CD4-positive, alpha-beta T cell (primary cell): ENCODE measurements at regions not wholly inside any gene's neighbourhood (a gene's known extent, or its start where the extent isn't known, plus 50 kb on each side); places are given as distances from the start of the nearest gene placed in this dataset.

Experiments used
- ATAC-seq: fragments of 200-7000 bp; cut with Tn5 transposase; one replicate; pipeline ENCODE4 v1.10.0; 2022; ENCODE audit warnings: mild to moderate bottlenecking; ENCODE audit not compliant: poor library complexity
- CTCF ChIA-PET: fragments of 350-600 bp; sonication (Branson Sonifier 250); formaldehyde crosslinking; loops from one replicate; lab custom pipeline; 2021; ENCODE audit warnings: antibody characterized with exemption, inconsistent platforms; lab: Charles Lee
- POLR2A ChIA-PET: fragments of 350-600 bp; sonication (Branson Sonifier 250); formaldehyde crosslinking; loops from one replicate; lab custom pipeline; 2021; ENCODE audit warnings: antibody characterized with exemption, inconsistent platforms; lab: Charles Lee
- DNase-seq, 14 experiments: peaks; one replicate each; pipeline ENCODE4 v3.0.0-alpha.2; 2013 to 2020; ENCODE audit warnings: mixed read lengths in 2 of 14
- H3K27ac ChIP-seq, 2 donors: one replicate each; pipeline versions ENCODE4 v1.5.1 to v1.7.0; 2013; ENCODE audit warnings: low read length in 2 of 2, low read depth in 1 of 2, mild to moderate bottlenecking in 1 of 2
- H3K27me3 ChIP-seq, 2 experiments: 1 replicate in 1 of 2; 2 replicates in 1 of 2; pipeline versions ENCODE4 v1.6.1 to v1.7.0; 2013; ENCODE audit warnings: low read length in 2 of 2, control low read depth in 1 of 2, mild to moderate bottlenecking in 1 of 2, moderate library complexity in 1 of 2; ENCODE audit not compliant: insufficient read depth in 2 of 2, control insufficient read depth in 1 of 2
- H3K36me3 ChIP-seq: one replicate; pipeline ENCODE4 v1.6.1; 2013; ENCODE audit warnings: low read length, control low read depth; ENCODE audit not compliant: insufficient read depth
- H3K4me1 ChIP-seq: one replicate; pipeline ENCODE4 v1.6.1; 2013; ENCODE audit warnings: low read length, control low read depth; ENCODE audit not compliant: insufficient read depth
- H3K4me3 ChIP-seq: one replicate; pipeline ENCODE4 v1.5.1; 2013; ENCODE audit warnings: mild to moderate bottlenecking, low read length, moderate library complexity
- H3K9me3 ChIP-seq, 2 experiments: 1 replicate in 1 of 2; 2 replicates in 1 of 2; pipeline versions ENCODE4 v1.6.1 to v1.7.0; 2013; ENCODE audit warnings: low read length in 2 of 2, mild to moderate bottlenecking in 2 of 2, control low read depth in 1 of 2, moderate library complexity in 1 of 2; ENCODE audit not compliant: control insufficient read depth in 1 of 2, insufficient read depth in 1 of 2
- H3K27ac Mint-ChIP-seq: one replicate; pipeline ENCODE4 v1.8.0; 2020; ENCODE audit warnings: mixed read lengths
- H3K27me3 Mint-ChIP-seq: one replicate; pipeline ENCODE4 v1.8.0; 2021; ENCODE audit warnings: mixed read lengths
- H3K36me3 Mint-ChIP-seq: one replicate; pipeline ENCODE4 v1.8.0; 2021; ENCODE audit warnings: low read depth, mixed read lengths
- H3K4me1 Mint-ChIP-seq: one replicate; pipeline ENCODE4 v1.8.0; 2021; ENCODE audit warnings: low read depth, mixed read lengths
- H3K4me3 Mint-ChIP-seq: one replicate; pipeline ENCODE4 v1.8.0; 2020; ENCODE audit warnings: mild to moderate bottlenecking, mixed read lengths
- H3K9me3 Mint-ChIP-seq: one replicate; pipeline ENCODE4 v1.8.0; 2020; ENCODE audit warnings: mixed read lengths
- CTCF ChIP-seq: fragments of 200-600 bp; IDR thresholded peaks from one replicate; pipeline ENCODE4 v1.8.0; 2022; ENCODE audit warnings: antibody characterized with exemption, mild to moderate bottlenecking
- intact Hi-C, 2 experiments: fragments of 100-400 bp; cut with DNase I in 1 of 2; cut with micrococcal nuclease in 1 of 2; formaldehyde crosslinking; loops; one replicate each; pipeline versions ENCODE4 v1.15.1 to v1.9.0; 2023 to 2025; cut with DNase I, micrococcal nuclease

- Mint-ChIP-seq H3K4me1 (no peaks in the 10 kb centered on the region), H3K36me3 (no peaks in the 10 kb centered on the region), H3K27ac (no peak overlapping the region), H3K4me3 (no peak overlapping the region), H3K9me3 (peaks cover 13% of the 10 kb centered on the region), H3K27me3 (no peaks in the 10 kb centered on the region)
- H3K36me3 ChIP-seq = no peaks in the 10 kb centered on the region
- no peak overlapping the region for H3K4me3 ChIP-seq
- H3K27me3 ChIP-seq = no peaks in the 10 kb centered on the region
- ChIA-PET CTCF (no interaction called here), POLR2A (no interaction called here)
- ATAC-seq = no peak
- DNase-seq = no peak
- H3K27ac ChIP-seq = no peak overlapping the region
- intact Hi-C loops = no loop called here
- no peaks in the 10 kb centered on the region for H3K4me1 ChIP-seq
- no peak for TF ChIP-seq CTCF
- peaks cover 0 to 4% of the 10 kb centered on the region in 2 experiments for H3K9me3 ChIP-seq
Observed at GRCh38 chr11:90732486-90732885, 509.6 kb upstream of the CHORDC1 start.

- ChIA-PET POLR2A (no interaction called here), CTCF (no interaction called here)
- intact Hi-C loops = no loop called here
- Histone ChIP-seq H3K4me1 (no peaks in the 10 kb centered on the region), H3K27me3 (no peaks in the 10 kb centered on the region), H3K36me3 (no peaks in the 10 kb centered on the region), H3K9me3 (peaks cover 0 to 5% of the 10 kb centered on the region in 2 experiments), H3K27ac (no peak overlapping the region), H3K4me3 (no peak overlapping the region)
- no peak overlapping the region for H3K27ac Mint-ChIP-seq
- H3K27me3 Mint-ChIP-seq = no peaks in the 10 kb centered on the region
- DNase-seq (no peak), ATAC-seq (no peak)
- H3K36me3 Mint-ChIP-seq = no peaks in the 10 kb centered on the region
- TF ChIP-seq CTCF = no peak
- H3K9me3 Mint-ChIP-seq = peaks cover 8% of the 10 kb centered on the region
- no peak overlapping the region for H3K4me3 Mint-ChIP-seq
- H3K4me1 Mint-ChIP-seq = no peaks in the 10 kb centered on the region
Observed at GRCh38 chr11:90723475-90723874, 500.6 kb upstream of the CHORDC1 start.

GRCh38 chr11:90722552-90723190 is 499.8 kb upstream of the CHORDC1 start:
- Histone ChIP-seq H3K36me3 (no peaks in the 10 kb centered on the region), H3K9me3 (peaks cover 0 to 5% of the 10 kb centered on the region in 2 experiments), H3K27me3 (no peaks in the 10 kb centered on the region), H3K4me3 (no peak overlapping the region), H3K27ac (no peak overlapping the region), H3K4me1 (no peaks in the 10 kb centered on the region)
- intact Hi-C loops = no loop called here
- Mint-ChIP-seq H3K27me3 (no peaks in the 10 kb centered on the region), H3K36me3 (no peaks in the 10 kb centered on the region), H3K9me3 (peaks cover 9% of the 10 kb centered on the region), H3K27ac (no peak overlapping the region), H3K4me1 (no peaks in the 10 kb centered on the region), H3K4me3 (no peak overlapping the region)
- ChIA-PET POLR2A (no interaction called here), CTCF (no interaction called here)
- DNase-seq (no peak), ATAC-seq (no peak)
- TF ChIP-seq CTCF = no peak
